Endothelial cell of umbilical vein (primary cell): ENCODE measurements at regions not wholly inside any gene's neighbourhood (a gene's known extent, or its start where the extent isn't known, plus 50 kb on each side); places are given as distances from the start of the nearest gene placed in this dataset.

Source experiments
- BruUV-seq: library from RNA; stranded (reverse); fragments of 400-500 nt; replicated peaks from 2 replicates; lab custom pipeline; 2021; lab: Mats Ljungman, UMichigan
- CTCF ChIA-PET: fragments of 300-600, 350-600 bp; sonication (Branson Sonifier 250); formaldehyde crosslinking; loops from one replicate; lab custom pipeline; 2021; ENCODE audit warnings: antibody characterized with exemption, inconsistent platforms; lab: Charles Lee
- POLR2A ChIA-PET: fragments of 300-600, 350-600 bp; sonication (Branson Sonifier 250); formaldehyde crosslinking; loops from one replicate; lab custom pipeline; 2021; ENCODE audit warnings: antibody characterized with exemption, inconsistent platforms; lab: Charles Lee
- DNase-seq: peaks from one replicate; pipeline ENCODE4 v3.0.0-alpha.2; 2011; ENCODE audit warnings: low read depth, low spot score
- FAIRE-seq: peaks from 2 replicates; lab custom pipeline; 2011; peaks lifted over from hg19 to GRCh38; lab: Jason Lieb, UNC
- H2AFZ ChIP-seq: 2 replicates; pipeline ENCODE4 v1.6.0; 2012; ENCODE audit warnings: low read depth, low read length, control low read depth, inconsistent platforms
- H3K27ac ChIP-seq: 2 replicates; pipeline ENCODE4 v1.5.1; 2011; ENCODE audit warnings: low read depth, mild to moderate bottlenecking, control low read depth, low read length, moderate library complexity; ENCODE audit not compliant: insufficient read depth
- H3K27me3 ChIP-seq, 2 experiments: 2 replicates each; pipeline versions ENCODE4 v1.6.0 to v1.6.1; 2011; ENCODE audit warnings: low read length in 2 of 2, mixed read lengths in 1 of 2; ENCODE audit not compliant: control insufficient read depth in 2 of 2, insufficient read depth in 2 of 2
- H3K36me3 ChIP-seq, 2 experiments: 2 replicates in 1 of 2; 3 replicates in 1 of 2; pipeline ENCODE4 v1.5.1; 2011; ENCODE audit warnings: low read length in 2 of 2, mild to moderate bottlenecking in 1 of 2, moderate library complexity in 1 of 2; ENCODE audit not compliant: control insufficient read depth in 2 of 2, insufficient read depth in 2 of 2; ENCODE audit errors: extremely low read depth in 1 of 2
- H3K4me1 ChIP-seq: 3 replicates; pipeline ENCODE4 v1.5.1; 2011; ENCODE audit warnings: mild to moderate bottlenecking, low read length; ENCODE audit not compliant: control insufficient read depth, insufficient read depth; ENCODE audit errors: extremely low read depth
- H3K4me2 ChIP-seq: 2 replicates; pipeline ENCODE4 v1.6.1; 2011; ENCODE audit warnings: low read length, control low read depth, mixed read lengths; ENCODE audit not compliant: insufficient read depth
- H3K4me3 ChIP-seq, 3 experiments: fragments of 200-600 bp in 1 of 3; sonication (generic), shearing (Covaris generic) in 1 of 3; replicated peaks in 1 of 3; 2 replicates each; pipeline ENCODE4 v1.5.1; 2011 to 2016; ENCODE audit warnings: control low read depth in 3 of 3, low read length in 3 of 3, mild to moderate bottlenecking in 2 of 3, inconsistent platforms in 1 of 3, low read depth in 1 of 3, moderate library complexity in 1 of 3; ENCODE audit not compliant: insufficient read depth in 1 of 3
- H3K79me2 ChIP-seq: 2 replicates; pipeline ENCODE4 v1.6.0; 2012; ENCODE audit warnings: low read length, inconsistent platforms; ENCODE audit not compliant: control insufficient read depth, insufficient read depth
- H3K9ac ChIP-seq: replicated peaks from 2 replicates; pipeline ENCODE3; 2011; ENCODE audit warnings: low read length, control low read depth; ENCODE audit not compliant: insufficient read depth; ENCODE audit errors: extremely low read depth
- H3K9me1 ChIP-seq: replicated peaks from 3 replicates; pipeline ENCODE4 v1.6.0; 2011; ENCODE audit warnings: mild to moderate bottlenecking, low read length; ENCODE audit not compliant: control insufficient read depth, insufficient read depth; ENCODE audit errors: extremely low read depth
- H3K9me3 ChIP-seq: replicated peaks from 2 replicates; pipeline ENCODE4 v1.5.1; 2012; ENCODE audit warnings: low read length, inconsistent platforms; ENCODE audit not compliant: control insufficient read depth, insufficient read depth
- H4K20me1 ChIP-seq: replicated peaks from 2 replicates; pipeline ENCODE3; 2011; ENCODE audit warnings: mild to moderate bottlenecking, low read length; ENCODE audit not compliant: control insufficient read depth, insufficient read depth; ENCODE audit errors: extremely low read depth
- EZH2 ChIP-seq: IDR thresholded peaks from 2 replicates; pipeline ENCODE4 v1.6.1; 2012; ENCODE audit warnings: borderline replicate concordance, low read depth, mild to moderate bottlenecking, moderate library complexity, low read length, inconsistent platforms; ENCODE audit not compliant: severe bottlenecking
- FOS ChIP-seq: IDR thresholded peaks from 2 replicates; pipeline ENCODE4 v1.6.1; 2011; ENCODE audit warnings: mild to moderate bottlenecking, low read length, moderate library complexity, borderline replicate concordance; ENCODE audit not compliant: insufficient read depth
- GATA2 ChIP-seq: IDR thresholded peaks from 2 replicates; pipeline ENCODE4 v1.7.0; 2011; ENCODE audit warnings: low read depth, mild to moderate bottlenecking, moderate library complexity, mixed read lengths, low read length; ENCODE audit not compliant: insufficient read length, insufficient read depth
- JUN ChIP-seq: IDR thresholded peaks from 2 replicates; pipeline ENCODE4 v1.6.1; 2011; ENCODE audit warnings: borderline replicate concordance, low read depth; ENCODE audit not compliant: insufficient read length, insufficient read depth
- MYC ChIP-seq: IDR thresholded peaks from one replicate; pipeline ENCODE4 v1.6.1; 2011; ENCODE audit warnings: mild to moderate bottlenecking, low read depth, low read length
- POLR2A ChIP-seq: IDR thresholded peaks from 2 replicates; pipeline ENCODE4 v1.6.1; 2012; ENCODE audit warnings: low read depth, mild to moderate bottlenecking, control low read depth, low read length
- POLR2AphosphoS5 ChIP-seq: IDR thresholded peaks from 2 replicates; pipeline ENCODE4 v1.6.1; 2012; ENCODE audit warnings: low read depth, mild to moderate bottlenecking, control low read depth, low read length, moderate library complexity; ENCODE audit not compliant: insufficient read depth
- dilution Hi-C: fragments of 300-500 bp; cut with MboI; formaldehyde crosslinking; loops from one replicate; pipeline ENCODE4 v1.15.0; 2019; ENCODE audit warnings: low sequenced_read_pairs; ENCODE audit not compliant: extremely low pct_ligation_motif_present
- intact Hi-C: fragments of 100-400 bp; cut with micrococcal nuclease; formaldehyde crosslinking; loops from one replicate; pipeline ENCODE4 v1.10.0; 2022
- TF ChIP-seq, protein P1 (sequence below), 2 donors: IDR thresholded peaks; 1 replicate in 1 of 2; 2 replicates in 1 of 2; pipeline ENCODE4 v1.5.1; 2011; ENCODE audit warnings: low read length in 2 of 2, mild to moderate bottlenecking in 2 of 2, moderate library complexity in 2 of 2, control low read depth in 1 of 2, inconsistent platforms in 1 of 2, low read depth in 1 of 2; ENCODE audit not compliant: insufficient read depth in 1 of 2; ENCODE audit errors: extremely low read depth in 1 of 2
- TF ChIP-seq, protein P2 (sequence below): IDR thresholded peaks from 2 replicates; pipeline ENCODE4 v1.6.1; 2011; ENCODE audit not compliant: insufficient read depth, insufficient read length

DNA sequence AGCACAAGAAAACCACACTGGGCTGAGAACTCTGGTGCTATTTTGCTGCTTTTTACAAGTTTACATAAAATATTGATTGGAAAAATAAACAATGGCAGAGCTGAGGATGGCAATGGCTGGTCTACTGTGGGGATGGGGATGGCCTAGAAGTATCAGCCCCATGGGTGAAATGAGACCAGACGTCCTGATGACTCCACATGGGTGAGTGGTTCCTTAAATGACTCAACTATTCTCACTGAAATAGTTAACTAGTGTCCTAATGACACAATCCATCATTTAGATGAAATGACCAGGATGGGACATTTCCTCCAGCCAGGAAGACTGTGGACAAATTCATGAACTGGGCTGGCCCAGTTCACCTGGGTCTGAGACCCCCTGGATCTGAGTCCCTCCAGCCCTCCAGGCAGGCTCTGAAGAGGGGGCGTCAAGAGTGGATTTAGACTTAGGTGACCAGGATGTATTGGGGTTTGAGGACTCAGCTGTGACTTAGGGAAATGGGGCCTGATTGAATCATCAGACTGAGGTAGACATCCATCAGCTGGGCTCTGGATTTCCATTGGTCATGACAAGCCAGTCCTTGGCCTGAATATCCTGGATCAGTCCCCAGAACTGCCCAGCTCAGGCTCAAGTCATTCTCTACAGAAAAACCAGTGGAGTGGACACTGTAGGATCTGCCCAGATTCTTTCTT lies 98.2 kb upstream of the IGLL5 start:
- POLR2A ChIA-PET, result no interaction called here
- Histone ChIP-seq H3K4me3 (no peak overlapping the region), H3K9me1 (no peaks in the 10 kb centered on the region), H3K36me3 (no peaks in the 10 kb centered on the region), H3K27ac (no peak overlapping the region), H3K9ac (no peak overlapping the region), H3K4me1 (no peaks in the 10 kb centered on the region), H2AFZ (no peak overlapping the region), H3K4me2 (no peak overlapping the region), H3K9me3 (no peaks in the 10 kb centered on the region), H3K27me3 (peaks cover 0 to 5% of the 10 kb centered on the region in 2 experiments), H3K79me2 (no peaks in the 10 kb centered on the region), H4K20me1 (no peaks in the 10 kb centered on the region)
- TF ChIP-seq, protein P1, sequence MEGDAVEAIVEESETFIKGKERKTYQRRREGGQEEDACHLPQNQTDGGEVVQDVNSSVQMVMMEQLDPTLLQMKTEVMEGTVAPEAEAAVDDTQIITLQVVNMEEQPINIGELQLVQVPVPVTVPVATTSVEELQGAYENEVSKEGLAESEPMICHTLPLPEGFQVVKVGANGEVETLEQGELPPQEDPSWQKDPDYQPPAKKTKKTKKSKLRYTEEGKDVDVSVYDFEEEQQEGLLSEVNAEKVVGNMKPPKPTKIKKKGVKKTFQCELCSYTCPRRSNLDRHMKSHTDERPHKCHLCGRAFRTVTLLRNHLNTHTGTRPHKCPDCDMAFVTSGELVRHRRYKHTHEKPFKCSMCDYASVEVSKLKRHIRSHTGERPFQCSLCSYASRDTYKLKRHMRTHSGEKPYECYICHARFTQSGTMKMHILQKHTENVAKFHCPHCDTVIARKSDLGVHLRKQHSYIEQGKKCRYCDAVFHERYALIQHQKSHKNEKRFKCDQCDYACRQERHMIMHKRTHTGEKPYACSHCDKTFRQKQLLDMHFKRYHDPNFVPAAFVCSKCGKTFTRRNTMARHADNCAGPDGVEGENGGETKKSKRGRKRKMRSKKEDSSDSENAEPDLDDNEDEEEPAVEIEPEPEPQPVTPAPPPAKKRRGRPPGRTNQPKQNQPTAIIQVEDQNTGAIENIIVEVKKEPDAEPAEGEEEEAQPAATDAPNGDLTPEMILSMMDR (IDR thresholded peaks at IDR 0.05; ENCODE audit: extremely low read depth in 1 of 2, insufficient read depth in 1 of 2, low read depth in 1 of 2, low read length in 2 of 2), result no peak
- no peak for TF ChIP-seq FOS
- no peak for TF ChIP-seq MYC
- TF ChIP-seq, protein P2, sequence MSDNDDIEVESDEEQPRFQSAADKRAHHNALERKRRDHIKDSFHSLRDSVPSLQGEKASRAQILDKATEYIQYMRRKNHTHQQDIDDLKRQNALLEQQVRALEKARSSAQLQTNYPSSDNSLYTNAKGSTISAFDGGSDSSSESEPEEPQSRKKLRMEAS, result no peak
- TF ChIP-seq POLR2AphosphoS5, result no peak
- no peak for TF ChIP-seq JUN
- TF ChIP-seq GATA2, result no peak
- no peak for TF ChIP-seq EZH2
- no peak for TF ChIP-seq POLR2A
- DNase-seq (no peak), FAIRE-seq (no peak)
- intact Hi-C loops, result no loop called here
- CTCF ChIA-PET, result interaction anchor here (0.6 to 4.3 kb wide), 10 partner anchors 10 to 339 kb away, joined by 3 to 75 read pairs (median 10); no protein-coding TSS in a partner anchor
- no TSS peak for BruUV-seq
- dilution Hi-C loops, result no loop called here
